GM23338 (cell line): ENCODE measurements at regions not wholly inside any gene's neighbourhood (a gene's known extent, or its start where the extent isn't known, plus 50 kb on each side); places are given as distances from the start of the nearest gene placed in this dataset.

Experiments
- ATAC-seq: fragments of 200-7000 bp; cut with Tn5 transposase; 3 replicates; pipeline ENCODE4 v1.9.1; 2020
- DNase-seq: peaks from one replicate; pipeline ENCODE4 v3.0.0-alpha.2; 2015; ENCODE audit warnings: low spot score
- H2AFZ ChIP-seq: fragments of 200-600 bp; sonication (generic); 2 replicates; pipeline ENCODE4 v1.8.0; 2016; ENCODE audit warnings: antibody characterized with exemption, mild to moderate bottlenecking, moderate library complexity
- H3F3A ChIP-seq: fragments of 200-600 bp; sonication (generic); replicated peaks from 2 replicates; pipeline ENCODE4 v1.8.0; 2017; ENCODE audit warnings: antibody characterized with exemption, mixed run types, low read depth
- H3K27ac ChIP-seq: fragments of 200-600 bp; sonication (generic); 2 replicates; pipeline ENCODE4 v1.6.1; 2016; ENCODE audit warnings: low read depth
- H3K27me3 ChIP-seq: fragments of 200-600 bp; sonication (generic); 2 replicates; pipeline ENCODE4 v1.8.0; 2016; ENCODE audit warnings: mild to moderate bottlenecking, mixed run types, moderate library complexity; ENCODE audit not compliant: insufficient read depth
- H3K36me3 ChIP-seq: fragments of 200-600 bp; sonication (generic); 2 replicates; pipeline ENCODE4 v1.8.0; 2016; ENCODE audit warnings: mild to moderate bottlenecking; ENCODE audit not compliant: insufficient read depth
- H3K4me1 ChIP-seq: fragments of 200-600 bp; sonication (generic); 2 replicates; pipeline ENCODE4 v1.8.0; 2016; ENCODE audit warnings: mild to moderate bottlenecking, moderate library complexity; ENCODE audit not compliant: insufficient read depth
- H3K4me2 ChIP-seq: fragments of 200-600 bp; sonication (generic); 2 replicates; pipeline ENCODE4 v1.7.1; 2017; ENCODE audit warnings: mixed run types
- H3K4me3 ChIP-seq: fragments of 200-600 bp; sonication (generic); 2 replicates; pipeline ENCODE4 v1.6.1; 2016; ENCODE audit warnings: mixed run types
- H3K79me2 ChIP-seq: fragments of 200-600 bp; sonication (generic); replicated peaks from 2 replicates; pipeline ENCODE4 v1.8.0; 2017; ENCODE audit warnings: mild to moderate bottlenecking; ENCODE audit not compliant: insufficient read depth
- H3K9me2 ChIP-seq: fragments of 200-600 bp; sonication (generic); 2 replicates; pipeline ENCODE4 v1.8.0; 2017; ENCODE audit not compliant: insufficient read depth
- H4K20me1 ChIP-seq: fragments of 200-600 bp; sonication (generic); replicated peaks from 2 replicates; pipeline ENCODE4 v1.8.0; 2017; ENCODE audit warnings: mild to moderate bottlenecking; ENCODE audit not compliant: insufficient read depth
- H3K27ac Mint-ChIP-seq: 2 replicates; pipeline ENCODE4 v1.8.0; 2020; ENCODE audit warnings: inconsistent platforms, mild to moderate bottlenecking, moderate library complexity, mixed read lengths
- H3K27me3 Mint-ChIP-seq: 3 replicates; pipeline ENCODE4 v1.8.0; 2022; ENCODE audit warnings: low read depth, mild to moderate bottlenecking, moderate library complexity, mixed read lengths, inconsistent platforms; ENCODE audit not compliant: insufficient read depth, poor library complexity
- H3K36me3 Mint-ChIP-seq: 3 replicates; pipeline ENCODE4 v1.8.0; 2021; ENCODE audit warnings: low read depth, mild to moderate bottlenecking, inconsistent platforms, moderate library complexity, mixed read lengths
- H3K4me1 Mint-ChIP-seq: 3 replicates; pipeline ENCODE4 v1.8.0; 2020; ENCODE audit warnings: mild to moderate bottlenecking, inconsistent platforms, mixed read lengths
- H3K4me3 Mint-ChIP-seq: 3 replicates; pipeline ENCODE4 v1.8.0; 2021; ENCODE audit warnings: moderate library complexity, mild to moderate bottlenecking, inconsistent platforms, mixed read lengths
- H3K9me3 Mint-ChIP-seq: 3 replicates; pipeline ENCODE4 v1.8.0; 2020; ENCODE audit warnings: moderate library complexity, mild to moderate bottlenecking, inconsistent platforms, mixed read lengths
- CREB1 ChIP-seq: fragments of 250-450 bp; sonication (Bioruptor Pico); IDR thresholded peaks from 2 replicates; pipeline ENCODE4 v1.5.0; 2020; ENCODE audit warnings: low read depth, mild to moderate bottlenecking, moderate library complexity
- EZH2 ChIP-seq: fragments of 200-600 bp; sonication (generic); IDR thresholded peaks from one replicate; pipeline ENCODE4 v1.8.0; 2017; ENCODE audit warnings: antibody characterized with exemption, mild to moderate bottlenecking, low read depth; ENCODE audit not compliant: unreplicated experiment
- EZH2phosphoT487 ChIP-seq: fragments of 200-600 bp; sonication (generic); IDR thresholded peaks from one replicate; pipeline ENCODE4 v1.8.1; 2018; ENCODE audit warnings: antibody characterized with exemption; ENCODE audit not compliant: unreplicated experiment
- JUNB ChIP-seq: IDR thresholded peaks from one replicate; pipeline ENCODE4 v1.6.1; 2016; ENCODE audit warnings: antibody characterized with exemption; ENCODE audit not compliant: unreplicated experiment
- NANOG ChIP-seq: IDR thresholded peaks from 2 replicates; pipeline ENCODE4 v1.6.1; 2016; ENCODE audit warnings: antibody characterized with exemption, borderline replicate concordance
- POLR2AphosphoS5 ChIP-seq: IDR thresholded peaks from 2 replicates; pipeline ENCODE4 v1.6.1; 2016; ENCODE audit warnings: antibody characterized with exemption, low read depth
- STAT1 ChIP-seq: IDR thresholded peaks from one replicate; pipeline ENCODE4 v1.6.1; 2016; ENCODE audit warnings: antibody characterized with exemption; ENCODE audit not compliant: unreplicated experiment
- ZNF114 ChIP-seq: fragments of 250-450 bp; sonication (Bioruptor Pico); IDR thresholded peaks from 2 replicates; pipeline ENCODE4 v1.5.0; 2020; ENCODE audit warnings: mild to moderate bottlenecking, moderate library complexity
- ZNF331 ChIP-seq: fragments of 250-450 bp; sonication (Bioruptor Pico); IDR thresholded peaks from 2 replicates; pipeline ENCODE4 v1.5.0; 2020; ENCODE audit warnings: low read depth, mild to moderate bottlenecking, moderate library complexity
- TF ChIP-seq, protein P1 (sequence below): IDR thresholded peaks from 2 replicates; pipeline ENCODE4 v1.6.1; 2016; ENCODE audit warnings: antibody characterized with exemption
- TF ChIP-seq, protein P2 (sequence below): IDR thresholded peaks from one replicate; pipeline ENCODE4 v1.6.1; 2018; ENCODE audit warnings: antibody characterized with exemption; ENCODE audit not compliant: unreplicated experiment
- TF ChIP-seq, protein P3 (sequence below), 2 experiments: fragments of 200-600 bp in 1 of 2; sonication (generic) in 1 of 2; conservative IDR thresholded peaks; 2 replicates each; pipeline versions ENCODE4 v1.5.1 to v1.6.1; 2016 to 2017; ENCODE audit warnings: antibody characterized with exemption in 2 of 2, low read depth in 2 of 2, mild to moderate bottlenecking in 2 of 2, moderate library complexity in 1 of 2

GRCh38 chr1:99502400-99502799, 143.5 kb upstream of the PALMD start:
- Histone ChIP-seq H3K9me2 (no peaks in the 10 kb centered on the region), H3F3A (no peaks in the 10 kb centered on the region), H3K4me1 (0 out of 2 replicates have a peak, but pooled peaks cover 4% of the 10 kb centered on the region), H3K27me3 (no peaks in the 10 kb centered on the region), H3K27ac (no peak overlapping the region), H3K4me3 (no peak overlapping the region), H4K20me1 (no peaks in the 10 kb centered on the region), H3K36me3 (no peaks in the 10 kb centered on the region), H3K4me2 (no peak overlapping the region), H2AFZ (no peak overlapping the region), H3K79me2 (no peaks in the 10 kb centered on the region)
- Mint-ChIP-seq H3K27ac (no peak overlapping the region), H3K4me1 (peaks cover 5% of the 10 kb centered on the region; the same call in 2 of the 3 replicates), H3K36me3 (peaks cover 14% of the 10 kb centered on the region), H3K27me3 (no peaks in the 10 kb centered on the region), H3K9me3 (peaks cover 14% of the 10 kb centered on the region), H3K4me3 (no peak overlapping the region)
- DNase-seq (no peak), ATAC-seq (no peak)
- TF ChIP-seq JUNB (no peak), CREB1 (CRISPR knock-in tag) (no peak), ZNF331 (CRISPR knock-in tag) (no peak), EZH2 (no peak), EZH2phosphoT487 (no peak)

DNA sequence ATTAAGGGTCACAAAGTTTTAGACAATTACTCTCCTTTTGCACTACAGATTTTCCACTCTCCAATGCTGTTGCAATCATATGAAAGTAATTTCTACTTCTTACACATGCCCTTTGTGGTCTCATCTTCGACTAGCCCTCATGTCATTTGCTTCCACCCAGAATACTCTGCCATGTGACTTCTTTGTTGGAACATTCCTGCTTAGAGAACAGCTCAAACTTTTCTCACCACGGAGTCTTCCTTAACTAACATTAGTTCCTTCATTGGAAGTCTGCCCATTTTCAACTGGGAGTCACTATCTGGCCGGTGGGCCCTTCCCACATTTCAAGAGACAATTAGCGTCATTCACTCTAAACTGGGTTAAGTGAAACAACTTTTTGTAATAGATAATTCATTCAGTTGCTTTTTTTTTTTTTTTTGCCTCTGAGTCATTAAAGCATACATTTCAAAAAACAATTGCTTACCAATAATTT, 142.6 kb upstream of the PALMD start:
- H3K27me3 ChIP-seq, result no peaks in the 10 kb centered on the region
- Mint-ChIP-seq H3K36me3 (peaks cover 20% of the 10 kb centered on the region), H3K9me3 (peaks cover 23% of the 10 kb centered on the region), H3K4me3 (no peak overlapping the region), H3K27ac (no peak overlapping the region), H3K27me3 (peaks cover 2% of the 10 kb centered on the region), H3K4me1 (no peaks in the 10 kb centered on the region)
- no peak overlapping the region for H3K4me2 ChIP-seq
- no peaks in the 10 kb centered on the region for H4K20me1 ChIP-seq
- H3K36me3 ChIP-seq, result no peaks in the 10 kb centered on the region
- H3K27ac ChIP-seq, result no peak overlapping the region
- no peaks in the 10 kb centered on the region for H3F3A ChIP-seq
- H3K9me2 ChIP-seq, result no peaks in the 10 kb centered on the region
- DNase-seq (no peak), ATAC-seq (no peak)
- no peak overlapping the region for H3K4me3 ChIP-seq
- H3K4me1 ChIP-seq, result 0 out of 2 replicates have a peak, but pooled peaks cover 4% of the 10 kb centered on the region
- no peaks in the 10 kb centered on the region for H3K79me2 ChIP-seq
- H2AFZ ChIP-seq, result no peak overlapping the region
- TF ChIP-seq ZNF331 (CRISPR knock-in tag) (no peak), JUNB (no peak), STAT1 (no peak), ZNF114 (CRISPR knock-in tag) (no peak), NANOG (no peak), POLR2AphosphoS5 (no peak)
- TF ChIP-seq, protein P1, sequence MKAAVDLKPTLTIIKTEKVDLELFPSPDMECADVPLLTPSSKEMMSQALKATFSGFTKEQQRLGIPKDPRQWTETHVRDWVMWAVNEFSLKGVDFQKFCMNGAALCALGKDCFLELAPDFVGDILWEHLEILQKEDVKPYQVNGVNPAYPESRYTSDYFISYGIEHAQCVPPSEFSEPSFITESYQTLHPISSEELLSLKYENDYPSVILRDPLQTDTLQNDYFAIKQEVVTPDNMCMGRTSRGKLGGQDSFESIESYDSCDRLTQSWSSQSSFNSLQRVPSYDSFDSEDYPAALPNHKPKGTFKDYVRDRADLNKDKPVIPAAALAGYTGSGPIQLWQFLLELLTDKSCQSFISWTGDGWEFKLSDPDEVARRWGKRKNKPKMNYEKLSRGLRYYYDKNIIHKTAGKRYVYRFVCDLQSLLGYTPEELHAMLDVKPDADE, result no peak
- TF ChIP-seq, protein P2, sequence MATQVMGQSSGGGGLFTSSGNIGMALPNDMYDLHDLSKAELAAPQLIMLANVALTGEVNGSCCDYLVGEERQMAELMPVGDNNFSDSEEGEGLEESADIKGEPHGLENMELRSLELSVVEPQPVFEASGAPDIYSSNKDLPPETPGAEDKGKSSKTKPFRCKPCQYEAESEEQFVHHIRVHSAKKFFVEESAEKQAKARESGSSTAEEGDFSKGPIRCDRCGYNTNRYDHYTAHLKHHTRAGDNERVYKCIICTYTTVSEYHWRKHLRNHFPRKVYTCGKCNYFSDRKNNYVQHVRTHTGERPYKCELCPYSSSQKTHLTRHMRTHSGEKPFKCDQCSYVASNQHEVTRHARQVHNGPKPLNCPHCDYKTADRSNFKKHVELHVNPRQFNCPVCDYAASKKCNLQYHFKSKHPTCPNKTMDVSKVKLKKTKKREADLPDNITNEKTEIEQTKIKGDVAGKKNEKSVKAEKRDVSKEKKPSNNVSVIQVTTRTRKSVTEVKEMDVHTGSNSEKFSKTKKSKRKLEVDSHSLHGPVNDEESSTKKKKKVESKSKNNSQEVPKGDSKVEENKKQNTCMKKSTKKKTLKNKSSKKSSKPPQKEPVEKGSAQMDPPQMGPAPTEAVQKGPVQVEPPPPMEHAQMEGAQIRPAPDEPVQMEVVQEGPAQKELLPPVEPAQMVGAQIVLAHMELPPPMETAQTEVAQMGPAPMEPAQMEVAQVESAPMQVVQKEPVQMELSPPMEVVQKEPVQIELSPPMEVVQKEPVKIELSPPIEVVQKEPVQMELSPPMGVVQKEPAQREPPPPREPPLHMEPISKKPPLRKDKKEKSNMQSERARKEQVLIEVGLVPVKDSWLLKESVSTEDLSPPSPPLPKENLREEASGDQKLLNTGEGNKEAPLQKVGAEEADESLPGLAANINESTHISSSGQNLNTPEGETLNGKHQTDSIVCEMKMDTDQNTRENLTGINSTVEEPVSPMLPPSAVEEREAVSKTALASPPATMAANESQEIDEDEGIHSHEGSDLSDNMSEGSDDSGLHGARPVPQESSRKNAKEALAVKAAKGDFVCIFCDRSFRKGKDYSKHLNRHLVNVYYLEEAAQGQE, result no peak
- TF ChIP-seq, protein P3, sequence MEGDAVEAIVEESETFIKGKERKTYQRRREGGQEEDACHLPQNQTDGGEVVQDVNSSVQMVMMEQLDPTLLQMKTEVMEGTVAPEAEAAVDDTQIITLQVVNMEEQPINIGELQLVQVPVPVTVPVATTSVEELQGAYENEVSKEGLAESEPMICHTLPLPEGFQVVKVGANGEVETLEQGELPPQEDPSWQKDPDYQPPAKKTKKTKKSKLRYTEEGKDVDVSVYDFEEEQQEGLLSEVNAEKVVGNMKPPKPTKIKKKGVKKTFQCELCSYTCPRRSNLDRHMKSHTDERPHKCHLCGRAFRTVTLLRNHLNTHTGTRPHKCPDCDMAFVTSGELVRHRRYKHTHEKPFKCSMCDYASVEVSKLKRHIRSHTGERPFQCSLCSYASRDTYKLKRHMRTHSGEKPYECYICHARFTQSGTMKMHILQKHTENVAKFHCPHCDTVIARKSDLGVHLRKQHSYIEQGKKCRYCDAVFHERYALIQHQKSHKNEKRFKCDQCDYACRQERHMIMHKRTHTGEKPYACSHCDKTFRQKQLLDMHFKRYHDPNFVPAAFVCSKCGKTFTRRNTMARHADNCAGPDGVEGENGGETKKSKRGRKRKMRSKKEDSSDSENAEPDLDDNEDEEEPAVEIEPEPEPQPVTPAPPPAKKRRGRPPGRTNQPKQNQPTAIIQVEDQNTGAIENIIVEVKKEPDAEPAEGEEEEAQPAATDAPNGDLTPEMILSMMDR (conservative IDR thresholded peaks at IDR 0.05; ENCODE audit: low read depth in 2 of 2), result no peak
